ENCODE measurements at regions not wholly inside any gene's neighbourhood (a gene's known extent, or its start where the extent isn't known, plus 50 kb on each side); places are given as distances from the start of the nearest gene placed in this dataset.
"Not testable (repeated sequence)": the region's sequence is repeated elsewhere in the genome, so short reads cannot be mapped to it uniquely, and the experiment has no call there.

DNA sequence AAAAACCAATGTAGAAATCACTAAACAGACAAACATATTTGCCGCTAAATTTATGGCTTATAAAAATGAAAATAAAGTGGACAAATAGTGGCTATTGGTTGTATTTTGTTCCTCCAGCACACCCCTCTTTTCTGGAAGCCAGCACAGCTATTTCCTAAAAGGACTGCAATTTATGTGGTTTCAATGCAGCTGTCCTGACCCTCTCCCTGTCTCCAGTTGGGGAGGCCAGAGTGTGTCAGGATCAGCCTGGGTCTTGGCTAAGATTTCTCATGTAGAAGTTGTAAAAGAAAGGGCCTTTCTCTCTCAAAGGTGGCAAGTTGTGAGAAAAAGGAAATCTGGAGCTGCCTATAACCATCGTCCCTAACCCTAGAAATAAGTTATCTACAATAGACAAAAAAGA, 165.6 kb downstream of the ALDH8A1 start:
- DNase-seq (ENCODE audit: low read depth) = no peak

- DNase-seq (ENCODE audit: low read depth) = no peak
Observed at GRCh38 chr6:134778431-134778830, 171.5 kb downstream of the ALDH8A1 start.

DNA sequence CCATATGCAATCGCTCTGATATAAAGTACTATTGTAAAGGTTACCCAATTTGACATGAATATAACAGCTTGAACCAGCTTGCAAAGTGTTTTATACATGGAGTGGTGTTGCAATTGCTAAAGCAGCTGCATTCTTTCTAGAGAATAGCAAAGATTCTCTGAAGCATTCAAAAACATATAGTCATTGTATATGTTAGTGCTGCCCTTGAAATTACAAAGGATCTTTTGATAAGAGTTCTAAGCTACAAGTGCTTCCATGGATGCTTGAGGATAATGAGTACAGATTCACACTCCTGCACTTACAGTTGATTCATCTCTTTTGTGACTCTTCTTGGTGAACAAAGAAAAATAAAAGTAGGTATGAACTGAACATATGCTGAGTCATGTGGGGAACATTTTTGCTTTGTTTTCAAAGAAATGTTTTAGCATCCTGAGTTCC, 175.7 kb downstream of the ALDH8A1 start:
- no peak for DNase-seq (ENCODE audit: low read depth)

DNA sequence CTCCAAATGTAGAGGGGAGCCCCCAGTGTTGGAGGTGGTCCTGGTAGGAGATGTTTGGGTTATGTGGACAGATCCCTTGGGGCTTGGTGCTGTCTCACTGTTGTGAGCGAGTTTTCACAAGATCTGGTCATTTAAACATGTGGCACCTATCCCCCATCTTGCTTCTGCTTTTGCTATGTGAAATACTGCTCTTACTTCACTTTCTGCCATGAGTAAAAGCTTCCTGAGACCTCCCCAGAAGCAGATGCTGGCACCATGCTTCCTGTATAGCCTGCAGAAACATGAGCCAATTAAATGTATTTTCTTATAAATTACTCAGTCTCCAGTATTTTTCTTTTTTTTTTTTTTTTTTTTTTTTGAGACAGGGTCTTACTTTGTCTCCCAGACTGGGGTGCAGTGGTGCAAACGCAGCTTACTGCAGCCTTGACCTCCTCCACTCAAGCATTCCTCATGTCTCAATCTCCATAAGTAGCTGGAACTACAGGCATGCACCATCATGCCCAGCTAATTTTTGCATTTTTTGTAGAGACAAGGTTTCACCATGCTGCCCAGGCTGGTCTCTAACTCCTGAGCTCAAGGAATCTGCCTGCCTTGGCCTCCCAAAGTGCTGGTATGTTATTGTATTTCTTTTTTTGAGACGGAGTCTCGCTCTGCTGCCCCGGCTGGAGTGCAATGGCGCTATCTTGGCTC, 177.1 kb downstream of the ALDH8A1 start:
- no peak for DNase-seq (ENCODE audit: low read depth)

GRCh38 chr6:134768931-134769330, 181.0 kb downstream of the ALDH8A1 start:
- DNase-seq (ENCODE audit: low read depth) = no peak

DNA sequence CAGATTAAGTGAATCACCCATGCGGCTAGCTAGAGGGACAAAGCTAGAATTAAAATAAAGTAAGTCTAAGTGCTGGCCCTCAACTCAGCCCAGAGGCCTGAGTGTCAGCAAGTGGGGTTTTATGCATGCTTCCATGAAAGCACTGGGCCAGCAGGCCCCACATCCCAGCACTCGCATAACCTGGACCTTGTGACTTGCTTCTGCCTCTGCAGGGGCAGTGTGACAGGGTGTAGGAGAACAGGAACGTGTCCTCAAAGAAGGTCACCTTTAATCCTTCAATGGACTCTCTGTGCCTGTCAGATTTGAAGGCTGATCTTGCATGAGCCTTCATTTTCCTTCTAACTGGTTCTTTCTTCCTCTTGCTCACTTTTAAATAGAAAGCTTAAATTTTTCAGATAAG, 183.4 kb downstream of the ALDH8A1 start:
- DNase-seq (ENCODE audit: low read depth) = no peak

- DNase-seq (ENCODE audit: low read depth) = no peak
Observed at GRCh38 chr6:134764741-134765140, 185.2 kb downstream of the ALDH8A1 start.

DNA sequence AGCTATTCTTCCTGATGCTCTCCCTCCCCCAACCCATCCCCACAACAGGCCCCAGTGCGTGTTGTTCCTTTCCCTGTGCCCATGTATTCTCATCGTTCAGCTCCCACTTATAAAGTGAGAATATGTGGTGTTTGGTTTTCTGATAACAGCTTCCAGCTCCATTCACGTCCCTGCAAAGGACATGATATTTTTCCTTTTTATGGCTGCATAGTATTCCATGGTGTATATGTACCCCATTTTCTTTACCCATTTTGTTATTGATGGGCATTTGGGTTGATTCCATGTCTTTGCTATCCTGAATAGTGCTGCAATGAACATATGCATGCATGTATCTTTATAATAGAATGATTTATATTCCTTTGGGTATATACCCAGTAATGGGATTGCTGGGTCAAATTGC, 186.3 kb downstream of the ALDH8A1 start:
- not testable (repeated sequence) for DNase-seq (ENCODE audit: low read depth)

DNA sequence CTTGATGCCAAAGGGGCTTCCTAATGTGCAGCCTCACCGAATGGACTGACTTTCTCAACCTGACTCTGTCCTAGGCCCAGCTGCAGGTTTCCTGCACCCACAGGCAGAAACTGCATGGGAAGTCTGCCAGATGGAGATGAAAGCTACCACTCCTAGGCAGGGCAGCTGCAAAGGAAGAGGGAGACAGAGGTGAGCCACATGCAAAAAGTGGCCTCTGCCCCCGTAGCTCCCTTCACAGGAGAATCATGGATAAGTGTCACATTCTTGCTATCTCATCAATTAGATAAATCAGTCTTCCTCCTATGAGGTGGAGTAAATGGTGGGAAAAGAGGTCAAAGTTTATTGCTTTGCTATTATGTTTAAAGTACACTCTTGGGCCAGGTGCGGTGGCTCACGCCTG, 191.3 kb downstream of the ALDH8A1 start:
- no peak for DNase-seq (ENCODE audit: low read depth)

- DNase-seq (ENCODE audit: low read depth) = no peak
Observed at GRCh38 chr6:134757911-134758361, 192.0 kb downstream of the ALDH8A1 start.

- no peak for DNase-seq (ENCODE audit: low read depth)
Observed at GRCh38 chr6:134756374-134757025, 193.4 kb downstream of the ALDH8A1 start.

GRCh38 chr6:134754013-134754690, 195.7 kb downstream of the ALDH8A1 start:
- no peak for DNase-seq (ENCODE audit: low read depth)

GRCh38 chr6:134753001-134753400, 196.9 kb downstream of the ALDH8A1 start:
- no peak for DNase-seq (ENCODE audit: low read depth)

DNA sequence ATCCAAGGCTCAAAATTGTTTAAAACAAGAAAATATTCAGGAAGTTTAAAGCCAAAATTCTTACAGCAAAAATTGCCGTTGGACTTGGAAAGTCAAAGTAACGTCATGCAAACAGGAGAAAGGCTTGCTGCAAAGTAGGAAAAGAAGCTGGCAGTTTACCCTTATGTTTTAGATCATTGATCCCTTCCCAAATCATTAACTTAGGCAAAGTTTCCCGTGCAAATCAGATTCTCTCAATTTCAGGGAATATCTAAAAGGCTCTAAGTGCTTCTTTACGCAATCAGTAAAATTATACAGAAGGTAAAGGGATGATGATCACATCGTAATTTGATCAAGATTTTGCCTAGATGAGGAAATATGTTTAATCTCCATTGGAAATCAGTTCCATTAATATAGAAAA, 197.5 kb downstream of the ALDH8A1 start:
- no peak for DNase-seq (ENCODE audit: low read depth)

DNA sequence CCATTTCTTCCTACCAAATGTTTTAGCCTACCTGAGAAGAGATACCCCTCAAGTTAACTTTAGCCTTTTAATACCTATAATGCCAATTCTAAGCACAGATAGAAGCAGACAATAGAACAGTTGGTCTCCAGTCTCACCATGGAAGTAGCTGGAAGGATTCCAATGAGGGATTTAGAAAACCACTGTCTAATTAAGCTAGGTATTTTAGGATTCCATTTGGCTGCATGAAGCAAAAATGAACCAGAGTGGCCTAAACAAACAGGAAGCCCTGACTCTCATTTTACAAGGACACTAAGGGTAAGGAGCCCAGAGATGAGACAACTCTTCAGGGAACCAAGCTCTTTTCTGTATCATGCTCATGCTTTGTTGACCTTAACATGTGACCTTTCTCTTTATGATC, 199.2 kb downstream of the ALDH8A1 start:
- DNase-seq (ENCODE audit: low read depth) = no peak

- DNase-seq (ENCODE audit: low read depth) = no peak
Observed at GRCh38 chr6:134748484-134748883, 201.4 kb downstream of the ALDH8A1 start.

DNA sequence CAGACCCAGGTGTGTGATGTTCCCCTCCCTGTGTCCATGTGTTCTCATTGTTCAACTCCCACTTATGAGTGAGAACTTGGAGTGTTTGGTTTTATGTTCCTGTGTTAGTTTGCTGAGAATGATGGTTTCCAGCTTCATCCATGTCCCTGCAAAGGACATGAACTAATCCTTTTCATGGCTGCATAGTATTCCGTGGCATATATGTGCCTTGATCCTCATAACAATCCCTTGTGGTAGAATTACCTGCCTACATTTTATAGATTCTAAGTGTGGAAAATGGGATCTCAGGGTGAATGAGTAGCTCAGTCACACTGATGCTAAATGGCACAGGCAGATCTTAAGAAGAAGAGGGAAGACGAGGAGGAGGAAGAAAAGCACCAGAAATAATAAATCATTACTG, 202.7 kb downstream of the ALDH8A1 start:
- DNase-seq (ENCODE audit: low read depth) = not testable (repeated sequence)

GRCh38 chr6:134746140-134746539, 203.8 kb downstream of the ALDH8A1 start:
- no peak for DNase-seq (ENCODE audit: low read depth)

GRCh38 chr6:134745192-134745591, 204.7 kb downstream of the ALDH8A1 start:
- not testable (repeated sequence) for DNase-seq (ENCODE audit: low read depth)

- DNase-seq (ENCODE audit: low read depth) = no peak
Observed at GRCh38 chr6:134744301-134744700, 205.6 kb downstream of the ALDH8A1 start.

GRCh38 chr6:134741200-134741536, 208.7 kb downstream of the ALDH8A1 start:
- no peak for DNase-seq (ENCODE audit: low read depth)

DNA sequence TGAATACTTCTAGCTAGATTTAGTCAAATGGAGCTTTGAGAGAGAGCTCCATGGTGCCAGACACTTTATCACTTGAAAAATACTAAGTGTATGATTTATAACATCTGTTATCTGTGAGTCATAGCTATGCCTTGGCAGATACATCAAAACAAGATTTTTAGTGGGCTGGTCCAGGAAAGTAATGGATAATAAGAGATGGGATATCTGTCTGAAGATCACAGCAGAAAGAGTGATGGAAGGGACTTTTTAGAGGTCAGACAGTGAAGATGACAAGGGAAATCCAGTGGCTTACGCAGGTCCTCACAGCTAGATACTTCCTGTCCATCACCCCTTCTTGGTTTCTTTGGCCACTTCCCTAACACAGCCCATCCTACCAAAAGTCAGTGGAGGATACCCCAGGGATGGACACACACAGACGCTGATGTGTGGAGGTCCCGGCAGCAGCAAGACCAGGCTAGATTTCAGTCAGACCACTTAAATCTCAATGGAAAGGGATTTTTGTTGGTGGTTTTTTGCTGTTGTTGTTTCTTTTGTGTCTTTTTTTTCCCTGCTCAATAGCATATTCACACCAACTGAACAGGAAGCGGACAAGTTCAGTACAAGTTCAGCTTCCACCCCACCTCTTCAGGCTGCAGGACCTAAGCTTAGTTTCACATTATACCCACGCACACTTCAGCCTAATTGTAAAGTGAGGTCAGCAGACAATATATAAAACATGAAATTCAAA, 209.3 kb downstream of the ALDH8A1 start:
- DNase-seq (ENCODE audit: low read depth) = no peak

DNA sequence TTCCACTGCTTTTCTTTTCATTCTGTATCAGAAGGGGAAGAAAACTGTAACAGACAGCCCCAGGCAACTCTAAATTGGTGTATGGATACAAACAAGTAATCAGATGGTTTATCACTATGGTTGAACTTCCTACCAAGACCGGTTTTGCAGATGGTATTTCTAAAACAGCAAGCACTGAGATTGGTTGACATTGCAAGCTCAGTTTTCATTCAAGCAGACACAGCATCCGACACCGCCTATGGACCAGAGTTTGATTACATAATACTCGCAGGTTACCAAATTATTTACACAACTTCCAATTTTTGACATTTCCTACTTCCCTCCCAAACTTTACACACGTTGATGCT, 209.9 kb downstream of the ALDH8A1 start:
- no peak for DNase-seq (ENCODE audit: low read depth)

Data from activated T-helper 9 cell treated with anti-CD3 and anti-CD28 coated beads, Interleukin-2, amount 50 U/mL, for 16 hours (primary cell).